Stimulated activated CD8-positive, alpha-beta memory T cell treated with anti-CD3 and anti-CD28 coated beads, Interleukin-4, amount 100 ng/mL, for 48 hours (primary cell): ENCODE measurements at regions not wholly inside any gene's neighbourhood (a gene's known extent, or its start where the extent isn't known, plus 50 kb on each side); places are given as distances from the start of the nearest gene placed in this dataset.
"Not testable (repeated sequence)": the region's sequence is repeated elsewhere in the genome, so short reads cannot be mapped to it uniquely, and the experiment has no call there.

Experiments used
- DNase-seq: peaks from one replicate; pipeline ENCODE4 v3.0.0-alpha.2; 2020

- no peak for DNase-seq
These were observed 265.5 kb upstream of the CCL2 start for GRCh38 chr17:33989361-33990148.

- DNase-seq, result no peak
These were observed 264.0 kb upstream of the CCL2 start for GRCh38 chr17:33990943-33991706.

- DNase-seq, result no peak
These were observed 263.0 kb upstream of the CCL2 start for GRCh38 chr17:33992113-33992512.

DNA sequence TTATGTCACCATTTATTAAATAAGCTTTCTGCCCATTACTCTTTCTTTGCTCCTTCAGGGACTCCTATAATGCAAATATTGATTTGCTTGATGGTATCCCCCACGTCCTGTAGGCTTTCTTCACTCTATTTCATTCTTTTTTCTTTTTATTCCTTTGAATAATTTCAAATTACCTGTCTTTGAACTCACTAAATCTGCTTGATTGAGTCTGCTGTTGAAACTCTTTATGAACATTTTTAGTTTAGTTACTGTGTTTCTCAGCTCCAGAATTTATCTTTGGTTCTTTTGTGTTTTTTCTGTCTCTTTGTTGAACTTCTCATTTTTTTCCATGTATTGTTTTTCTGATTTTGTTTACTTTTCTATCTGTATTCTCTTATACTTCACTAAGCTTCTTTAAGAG lies 254.4 kb upstream of the CCL2 start:
- no peak for DNase-seq

GRCh38 chr17:34001246-34001645 lies 253.8 kb upstream of the CCL2 start:
- no peak for DNase-seq

DNA sequence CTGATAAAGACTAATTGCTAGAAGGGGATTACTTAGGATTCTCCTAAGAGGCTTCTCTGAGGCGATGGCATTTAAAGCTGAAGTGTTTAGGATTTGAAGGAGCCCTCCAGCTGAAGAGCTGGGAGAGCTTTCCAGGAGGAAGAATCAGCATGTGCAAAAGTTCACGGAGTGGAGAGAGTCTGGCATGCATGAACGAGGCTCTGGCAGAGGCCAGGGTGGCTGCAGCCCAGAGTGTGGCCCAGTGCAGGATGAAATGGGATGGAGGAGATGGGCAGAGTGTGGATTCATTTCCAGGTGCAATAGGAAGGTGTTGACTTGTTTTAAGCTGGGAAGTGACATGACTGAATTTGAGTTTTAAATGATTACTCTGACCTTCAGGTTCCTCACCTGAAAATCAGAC lies 249.0 kb upstream of the CCL2 start:
- no peak for DNase-seq

DNA sequence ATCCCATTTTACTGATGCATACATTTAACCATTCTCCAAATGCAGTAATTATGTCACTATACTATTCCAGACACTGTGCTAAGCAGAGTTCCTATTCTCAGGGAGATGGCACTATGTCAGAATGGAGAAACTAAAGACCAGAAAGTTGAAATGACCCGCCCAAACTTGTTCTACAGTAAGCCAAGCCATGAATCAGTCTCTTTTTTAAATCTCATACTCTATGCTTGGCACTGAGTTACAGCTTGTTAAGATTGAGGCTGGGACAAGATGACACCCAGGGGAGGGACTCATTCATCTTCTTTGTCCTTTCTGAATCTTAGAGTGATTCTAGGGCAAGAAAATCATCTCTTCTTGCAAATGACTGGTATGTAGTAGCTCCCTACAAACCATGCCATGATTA lies 247.0 kb upstream of the CCL2 start:
- no peak for DNase-seq

DNA sequence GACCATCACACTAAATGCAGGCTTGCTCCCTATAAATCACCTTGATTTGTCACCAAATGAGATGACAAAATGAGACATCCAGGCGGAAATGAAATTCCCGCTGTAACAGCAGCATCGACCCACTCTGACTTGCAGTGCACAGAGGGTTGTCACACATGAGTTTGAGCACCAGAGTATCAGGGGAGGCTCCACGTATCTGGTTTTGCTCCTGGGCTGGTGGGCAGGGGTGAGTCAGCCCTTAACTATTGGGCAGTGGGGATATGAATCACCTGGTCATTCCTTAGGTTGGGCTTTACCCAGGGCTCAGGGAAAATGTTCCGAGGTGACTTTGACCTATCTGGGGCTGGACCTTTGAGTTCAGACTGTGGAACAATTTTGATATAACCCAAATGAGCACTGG lies 245.2 kb upstream of the CCL2 start:
- DNase-seq, result no peak

DNA sequence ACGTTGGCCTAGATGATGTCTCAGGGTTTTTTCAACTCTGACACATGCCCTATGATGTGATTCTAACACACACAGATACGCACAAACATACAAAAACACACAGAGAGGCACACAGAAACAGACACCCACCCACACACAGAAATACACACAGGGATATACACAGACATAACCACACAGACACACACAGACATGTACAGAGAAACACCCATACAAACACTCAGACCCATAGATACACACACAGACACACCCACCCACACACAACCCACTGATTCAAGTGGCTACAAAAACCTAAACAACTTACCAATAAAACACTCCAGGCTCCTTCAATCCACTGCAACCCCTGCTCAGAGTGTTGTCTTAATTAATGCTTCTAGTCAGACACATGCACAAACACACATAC lies 244.6 kb upstream of the CCL2 start:
- DNase-seq, result no peak

GRCh38 chr17:34011599-34011998 lies 243.5 kb upstream of the CCL2 start:
- no peak for DNase-seq

DNA sequence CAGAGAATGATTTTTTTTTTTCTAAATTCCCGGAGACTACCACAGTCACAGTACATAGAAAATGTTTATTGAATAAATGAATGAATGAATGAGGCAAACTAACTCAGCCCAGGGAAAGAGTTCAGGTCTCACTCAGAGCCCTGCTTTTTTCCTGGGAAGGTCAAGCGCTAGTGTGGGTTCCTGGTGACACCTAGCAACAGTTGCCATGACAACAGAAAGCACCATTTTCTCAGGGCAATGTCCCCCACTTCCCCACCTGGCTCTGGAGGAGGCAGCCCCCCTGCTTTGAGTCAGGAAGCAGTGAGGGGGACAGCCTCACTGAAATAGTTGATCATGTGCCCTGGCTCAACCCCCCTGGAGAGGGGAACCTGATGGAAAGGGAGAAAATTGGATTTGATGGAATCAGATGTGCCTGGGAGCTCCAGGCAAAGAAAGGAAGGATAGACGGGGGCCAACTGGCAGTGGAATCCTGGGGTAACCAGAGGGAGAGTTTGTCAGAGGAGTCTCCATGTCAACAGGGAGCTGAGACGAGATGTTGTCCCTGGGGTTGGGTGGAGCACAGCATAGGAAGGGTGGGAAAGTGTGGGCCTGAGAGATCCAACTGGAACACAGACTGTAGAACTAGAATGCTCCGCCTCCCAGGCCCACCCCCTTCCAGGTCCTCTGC lies 242.2 kb upstream of the CCL2 start:
- DNase-seq, result no peak

GRCh38 chr17:34015253-34015652 lies 239.8 kb upstream of the CCL2 start:
- no peak for DNase-seq

- no peak for DNase-seq
These were observed 230.7 kb upstream of the CCL2 start for GRCh38 chr17:34024386-34024785.

GRCh38 chr17:34024806-34025551 lies 230.1 kb upstream of the CCL2 start:
- no peak for DNase-seq

DNA sequence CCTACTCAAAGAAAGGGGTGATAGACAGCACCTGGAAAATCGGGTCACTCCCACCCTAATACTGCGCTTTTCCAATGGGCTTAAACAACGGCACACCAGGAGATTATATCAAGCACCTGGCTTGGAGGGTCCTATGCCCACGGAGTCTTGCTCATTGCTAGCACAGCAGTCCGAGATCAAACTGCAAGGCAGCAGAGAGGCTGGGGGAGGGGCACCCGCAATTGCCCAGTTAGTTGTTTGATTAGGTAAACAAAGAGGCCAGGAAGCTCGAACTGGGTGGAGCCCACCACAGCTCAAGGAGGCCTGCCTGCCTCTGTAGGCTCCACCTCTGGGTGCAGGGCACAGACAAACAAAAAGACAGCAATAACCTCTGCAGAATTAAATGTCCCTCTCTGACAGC lies 224.5 kb upstream of the CCL2 start:
- DNase-seq, result not testable (repeated sequence)

DNA sequence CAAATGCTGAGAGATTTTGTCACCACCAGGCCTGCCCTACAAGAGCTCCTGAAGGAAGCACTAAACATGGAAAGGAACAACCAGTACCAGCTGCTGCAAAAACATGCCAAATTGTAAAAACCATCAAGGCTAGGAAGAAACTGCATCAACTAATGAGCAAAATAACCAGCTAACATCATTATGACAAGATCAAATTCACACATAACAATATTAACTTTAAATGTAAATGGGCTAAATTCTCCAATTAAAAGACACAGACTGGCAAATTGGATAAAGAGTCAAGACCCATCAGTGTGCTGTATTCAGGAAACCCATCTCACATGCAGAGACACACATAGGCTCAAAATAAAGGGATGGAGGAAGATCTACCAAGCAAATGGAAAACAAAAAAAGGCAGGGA lies 222.8 kb upstream of the CCL2 start:
- not testable (repeated sequence) for DNase-seq

- DNase-seq, result not testable (repeated sequence)
These were observed 216.3 kb upstream of the CCL2 start for GRCh38 chr17:34038786-34039185.

GRCh38 chr17:34039213-34039612 lies 215.9 kb upstream of the CCL2 start:
- not testable (repeated sequence) for DNase-seq

GRCh38 chr17:34039759-34040555 lies 215.1 kb upstream of the CCL2 start:
- DNase-seq, result peak; percentile 33

DNA sequence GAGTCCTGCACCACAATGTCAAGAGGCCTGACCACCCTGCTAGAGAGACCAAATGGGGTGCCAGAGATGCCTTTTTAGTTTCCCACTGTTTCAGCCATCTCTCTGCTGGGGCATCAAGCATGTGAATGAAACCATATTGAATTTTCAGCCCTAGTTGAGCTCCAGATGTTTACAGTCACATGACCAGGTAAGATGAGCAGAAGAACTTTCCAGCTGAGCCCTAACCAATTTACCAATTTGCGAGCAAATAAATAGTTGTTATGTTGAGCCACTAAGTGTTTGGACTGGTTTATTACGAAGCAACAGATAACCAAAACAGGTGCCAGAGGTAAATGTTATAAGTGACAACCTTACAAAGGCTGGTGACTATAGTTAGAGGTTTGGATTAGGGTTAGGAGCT lies 209.1 kb upstream of the CCL2 start:
- no peak for DNase-seq

DNA sequence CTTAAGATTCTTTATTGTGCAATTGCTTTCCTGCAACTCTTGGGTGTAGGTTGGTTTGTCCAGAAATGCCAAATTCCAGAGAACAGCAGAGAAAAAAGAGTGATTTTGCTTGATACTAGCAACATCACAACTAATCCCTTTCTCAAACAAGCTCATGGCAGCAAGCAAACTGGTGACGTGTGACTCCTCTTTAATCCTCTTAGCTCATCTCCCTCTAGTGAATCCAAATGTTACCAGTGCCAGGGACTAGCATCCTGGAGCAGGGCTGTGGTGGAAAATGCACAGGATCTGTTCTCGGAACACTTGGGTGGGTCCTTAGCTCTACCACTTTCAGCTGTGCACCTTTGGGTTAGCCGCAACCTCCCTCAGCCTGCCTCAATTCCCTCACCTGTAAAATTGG lies 204.0 kb upstream of the CCL2 start:
- no peak for DNase-seq

DNA sequence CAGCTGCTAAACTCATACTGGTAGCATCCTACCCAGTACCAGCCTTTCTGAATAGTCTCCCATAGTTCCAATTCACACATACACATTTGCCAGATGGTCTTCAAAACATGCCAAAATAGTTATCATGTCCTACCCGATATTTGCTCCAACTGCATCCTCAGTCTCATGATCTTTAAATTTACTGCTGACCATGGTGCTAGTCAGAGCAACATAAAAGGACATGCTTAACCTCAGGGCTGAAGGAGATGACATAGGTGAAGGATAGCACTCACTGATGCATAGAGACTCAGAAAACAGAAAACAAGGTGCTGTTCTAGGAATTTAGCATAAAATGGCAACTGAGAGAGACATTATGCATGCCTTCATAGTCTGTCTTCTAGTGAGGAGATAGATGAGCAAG lies 200.6 kb upstream of the CCL2 start:
- DNase-seq, result no peak
